Activated naive CD4-positive, alpha-beta T cell (primary cell): ENCODE measurements at regions not wholly inside any gene's neighbourhood (a gene's known extent, or its start where the extent isn't known, plus 50 kb on each side); places are given as distances from the start of the nearest gene placed in this dataset.

ENCODE experiments used
- DNase-seq, 4 experiments: peaks; one replicate each; lab custom pipeline; 2025; lab: John Stamatoyannopoulos, UW

DNA sequence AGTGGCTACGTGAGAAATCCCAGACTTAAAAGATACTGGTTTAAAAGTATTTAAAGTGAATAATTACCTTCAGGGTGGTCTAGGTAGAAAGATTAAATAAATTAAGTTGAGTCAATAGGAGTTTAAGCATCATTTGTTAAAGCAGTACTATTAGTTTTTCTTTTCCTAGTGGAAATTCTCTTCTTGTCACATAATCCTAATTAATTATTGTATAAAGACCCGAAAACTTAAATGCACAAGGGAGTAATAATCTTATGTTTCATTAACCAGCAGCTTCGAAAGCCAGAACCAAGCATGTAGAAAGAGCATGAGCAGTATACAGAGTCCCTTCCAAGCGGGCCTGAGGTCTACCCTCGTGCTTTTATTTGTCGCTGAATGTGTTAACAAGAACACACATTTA, 90.2 kb upstream of the SKOR2 start:
- DNase-seq = no peak

- DNase-seq = no peak
Measured at GRCh38 chr18:47334966-47335365, 83.5 kb upstream of the SKOR2 start.

GRCh38 chr18:47333926-47334635, 82.6 kb upstream of the SKOR2 start:
- no peak for DNase-seq

- DNase-seq = no peak
Measured at GRCh38 chr18:47331641-47332040, 80.2 kb upstream of the SKOR2 start.

- DNase-seq = no peak
Measured at GRCh38 chr18:47331026-47331425, 79.6 kb upstream of the SKOR2 start.

DNA sequence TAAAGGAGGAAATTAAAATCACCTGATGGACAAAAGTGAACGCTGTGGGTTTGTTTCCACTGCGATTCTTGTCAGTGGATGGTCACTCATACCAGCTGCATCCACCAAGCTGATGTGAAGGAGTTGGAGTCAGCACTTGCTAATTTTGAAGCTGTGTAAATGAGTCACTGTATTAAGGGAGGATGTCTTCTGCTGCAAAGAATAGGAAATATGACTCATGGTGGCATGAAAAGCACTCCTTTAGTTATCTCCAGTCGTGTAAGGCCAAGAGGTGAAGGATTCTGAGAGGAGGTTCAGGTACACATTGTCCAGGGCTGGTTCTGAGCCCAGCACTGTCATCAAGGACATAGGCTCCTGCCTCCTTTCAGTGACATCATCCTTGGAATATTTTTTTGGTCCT, 71.7 kb upstream of the SKOR2 start:
- DNase-seq = no peak

GRCh38 chr18:47321815-47322214, 70.4 kb upstream of the SKOR2 start:
- DNase-seq = no peak

GRCh38 chr18:47317824-47318508, 66.5 kb upstream of the SKOR2 start:
- DNase-seq = no peak

DNA sequence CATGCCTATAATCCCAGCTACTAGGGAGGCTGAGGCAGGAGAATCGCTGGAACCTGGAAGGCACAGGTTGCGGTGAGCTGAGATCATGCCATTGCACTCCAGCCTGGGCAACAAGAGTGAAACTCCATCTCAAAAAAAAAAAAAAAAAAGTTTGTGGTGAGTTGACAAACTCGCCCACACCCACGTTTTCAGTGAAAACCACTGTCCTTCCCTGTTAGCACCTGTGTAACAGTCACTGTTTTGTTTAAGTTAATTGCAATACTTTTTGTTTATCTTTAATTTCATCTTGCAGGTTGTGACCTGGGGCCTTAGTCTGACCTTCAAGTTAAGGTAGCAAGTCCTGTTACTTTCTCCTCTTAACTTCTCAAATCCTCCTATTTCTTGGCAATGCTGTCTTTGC, 65.5 kb upstream of the SKOR2 start:
- DNase-seq = no peak

DNA sequence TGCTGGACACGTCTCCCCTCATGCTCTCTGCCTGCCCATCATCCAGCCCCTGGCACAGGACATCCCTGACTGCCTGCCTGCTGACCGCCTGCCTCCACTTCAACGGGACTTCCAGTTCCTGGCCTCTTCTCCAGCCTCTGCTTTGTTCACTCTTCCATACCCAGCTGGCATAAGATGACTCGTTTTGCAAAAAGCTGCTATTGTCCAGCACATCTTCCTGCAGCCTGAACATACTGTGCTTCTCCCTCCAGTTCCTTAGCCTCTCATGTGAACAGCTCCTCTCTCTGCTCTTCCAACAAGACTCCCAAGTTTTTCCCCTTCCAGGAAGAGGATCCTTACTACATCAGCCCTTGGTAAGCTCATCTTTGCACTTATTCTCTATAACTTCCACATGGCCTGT, 62.4 kb upstream of the SKOR2 start:
- no peak for DNase-seq

DNA sequence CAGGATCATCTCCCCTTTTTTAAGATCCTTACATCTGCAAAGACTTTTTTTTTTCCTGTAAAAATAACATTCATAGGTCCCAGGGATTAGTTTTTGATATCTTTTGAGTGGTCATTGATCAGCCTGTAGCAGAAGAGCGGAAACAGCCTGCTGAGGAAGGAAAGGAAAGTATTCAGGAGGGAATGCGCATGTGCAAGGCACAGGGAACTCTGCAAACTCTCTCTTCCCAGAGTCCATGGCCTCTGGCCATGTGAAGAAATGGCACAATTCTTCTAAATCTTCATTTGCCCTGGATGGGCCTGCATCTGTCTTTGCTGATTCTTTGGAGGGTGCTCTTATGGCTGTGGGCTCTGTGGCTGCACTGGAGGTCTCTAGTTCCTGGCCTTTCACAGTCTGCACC, 60.1 kb upstream of the SKOR2 start:
- no peak for DNase-seq
